Endothelial cell (in vitro differentiated cells): ENCODE measurements at regions not wholly inside any gene's neighbourhood (a gene's known extent, or its start where the extent isn't known, plus 50 kb on each side); places are given as distances from the start of the nearest gene placed in this dataset.
"Not testable (repeated sequence)": the region's sequence is repeated elsewhere in the genome, so short reads cannot be mapped to it uniquely, and the experiment has no call there.

Experiments
- DNase-seq: peaks from one replicate; pipeline ENCODE4 v3.0.0; 2021; ENCODE audit warnings: low spot score
- H3K27ac Mint-ChIP-seq: one replicate; pipeline ENCODE4 v1.8.0; 2021; ENCODE audit warnings: mixed read lengths, inconsistent platforms; ENCODE audit not compliant: unreplicated experiment
- H3K27me3 Mint-ChIP-seq: one replicate; pipeline ENCODE4 v1.8.0; 2021; ENCODE audit warnings: mild to moderate bottlenecking, moderate library complexity, mixed read lengths, inconsistent platforms; ENCODE audit not compliant: unreplicated experiment
- H3K36me3 Mint-ChIP-seq: one replicate; pipeline ENCODE4 v1.8.0; 2021; ENCODE audit warnings: mild to moderate bottlenecking, low read depth, mixed read lengths, inconsistent platforms; ENCODE audit not compliant: unreplicated experiment
- H3K4me1 Mint-ChIP-seq: one replicate; pipeline ENCODE4 v1.8.0; 2021; ENCODE audit warnings: mild to moderate bottlenecking, mixed read lengths, inconsistent platforms; ENCODE audit not compliant: unreplicated experiment
- H3K4me3 Mint-ChIP-seq: one replicate; pipeline ENCODE4 v1.8.0; 2021; ENCODE audit warnings: mild to moderate bottlenecking, mixed read lengths, inconsistent platforms; ENCODE audit not compliant: unreplicated experiment
- H3K9me3 Mint-ChIP-seq: one replicate; pipeline ENCODE4 v1.8.0; 2021; ENCODE audit warnings: mixed read lengths, inconsistent platforms; ENCODE audit not compliant: unreplicated experiment
- TF ChIP-seq, protein P1 (sequence below): fragments of 200-600 bp; sonication (generic); IDR thresholded peaks from one replicate; pipeline ENCODE4 v1.5.0; 2021; ENCODE audit warnings: antibody characterized with exemption; ENCODE audit not compliant: unreplicated experiment

DNA sequence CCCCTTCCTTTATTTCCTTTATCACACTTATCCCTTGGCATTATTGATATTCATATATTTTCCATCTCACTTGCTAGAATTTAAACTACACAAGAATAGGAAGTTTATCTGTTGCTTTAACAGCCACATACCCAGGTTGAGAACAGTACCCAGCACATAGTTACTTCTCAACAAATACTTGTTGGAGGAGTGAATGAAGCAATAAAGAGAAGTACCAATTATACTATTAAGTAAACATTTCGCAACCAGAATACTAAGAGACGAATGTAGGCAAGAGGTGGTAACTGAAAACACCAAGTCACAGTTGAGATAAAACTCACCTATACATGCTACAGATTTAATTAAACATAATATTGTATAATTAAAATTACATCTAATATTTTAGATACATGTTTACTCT lies 110.9 kb downstream of the FSCB start:
- Mint-ChIP-seq H3K9me3 (no peaks in the 10 kb centered on the region), H3K4me1 (no peaks in the 10 kb centered on the region), H3K4me3 (no peak overlapping the region), H3K27me3 (peaks cover 3% of the 10 kb centered on the region), H3K36me3 (no peaks in the 10 kb centered on the region), H3K27ac (no peak overlapping the region)
- DNase-seq = no peak
- TF ChIP-seq, protein P1, sequence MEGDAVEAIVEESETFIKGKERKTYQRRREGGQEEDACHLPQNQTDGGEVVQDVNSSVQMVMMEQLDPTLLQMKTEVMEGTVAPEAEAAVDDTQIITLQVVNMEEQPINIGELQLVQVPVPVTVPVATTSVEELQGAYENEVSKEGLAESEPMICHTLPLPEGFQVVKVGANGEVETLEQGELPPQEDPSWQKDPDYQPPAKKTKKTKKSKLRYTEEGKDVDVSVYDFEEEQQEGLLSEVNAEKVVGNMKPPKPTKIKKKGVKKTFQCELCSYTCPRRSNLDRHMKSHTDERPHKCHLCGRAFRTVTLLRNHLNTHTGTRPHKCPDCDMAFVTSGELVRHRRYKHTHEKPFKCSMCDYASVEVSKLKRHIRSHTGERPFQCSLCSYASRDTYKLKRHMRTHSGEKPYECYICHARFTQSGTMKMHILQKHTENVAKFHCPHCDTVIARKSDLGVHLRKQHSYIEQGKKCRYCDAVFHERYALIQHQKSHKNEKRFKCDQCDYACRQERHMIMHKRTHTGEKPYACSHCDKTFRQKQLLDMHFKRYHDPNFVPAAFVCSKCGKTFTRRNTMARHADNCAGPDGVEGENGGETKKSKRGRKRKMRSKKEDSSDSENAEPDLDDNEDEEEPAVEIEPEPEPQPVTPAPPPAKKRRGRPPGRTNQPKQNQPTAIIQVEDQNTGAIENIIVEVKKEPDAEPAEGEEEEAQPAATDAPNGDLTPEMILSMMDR = no peak

DNA sequence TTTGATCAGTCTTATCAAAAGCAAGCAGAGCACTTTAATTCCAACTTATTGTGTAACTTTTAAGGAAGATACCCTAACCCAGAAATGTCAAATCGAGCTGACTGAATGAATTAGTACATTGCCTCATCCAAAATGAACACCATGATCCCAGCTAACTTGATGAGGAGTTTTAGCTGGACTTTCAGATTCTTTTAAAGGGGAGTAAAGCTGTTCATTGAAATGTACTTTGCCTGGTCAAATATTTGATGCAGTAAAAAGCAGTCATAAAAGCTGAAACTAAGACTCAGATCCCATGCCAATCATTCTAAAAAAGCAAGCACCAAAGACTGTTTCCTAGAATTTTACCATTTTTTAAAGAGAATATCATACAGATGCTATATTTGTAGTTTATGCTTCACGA lies 114.1 kb downstream of the FSCB start:
- H3K27me3 Mint-ChIP-seq = no peaks in the 10 kb centered on the region
- H3K9me3 Mint-ChIP-seq = no peaks in the 10 kb centered on the region
- DNase-seq = no peak
- no peaks in the 10 kb centered on the region for H3K4me1 Mint-ChIP-seq
- TF ChIP-seq, protein P1 = no peak
- H3K4me3 Mint-ChIP-seq = no peak overlapping the region
- no peaks in the 10 kb centered on the region for H3K36me3 Mint-ChIP-seq
- H3K27ac Mint-ChIP-seq = no peak overlapping the region

GRCh38 chr14:44388306-44388705 lies 118.8 kb downstream of the FSCB start:
- no peak for DNase-seq
- Mint-ChIP-seq H3K9me3 (no peaks in the 10 kb centered on the region), H3K27ac (no peak overlapping the region), H3K4me1 (peaks cover 7% of the 10 kb centered on the region), H3K4me3 (no peak overlapping the region), H3K27me3 (peaks cover 3% of the 10 kb centered on the region), H3K36me3 (peaks cover 5% of the 10 kb centered on the region)
- TF ChIP-seq, protein P1 = no peak

DNA sequence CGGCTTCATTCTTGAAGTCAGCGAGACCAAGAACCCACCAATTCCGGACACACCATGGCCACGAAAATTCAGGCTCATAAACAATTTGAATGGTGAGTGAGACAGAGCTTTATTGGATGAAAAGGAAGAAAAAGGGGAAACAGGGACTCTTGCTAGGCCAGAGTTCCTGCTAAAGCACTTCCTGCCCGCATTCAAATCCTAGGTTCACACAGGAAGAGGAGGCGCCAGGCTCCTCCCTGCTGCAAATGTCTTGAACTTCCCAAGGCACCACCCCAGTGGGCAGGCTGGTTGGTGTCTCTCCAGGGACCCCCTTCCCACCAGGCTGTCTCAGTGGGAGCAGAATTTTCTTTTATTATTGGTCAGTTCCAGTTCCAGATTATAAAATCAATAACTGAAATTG lies 121.2 kb downstream of the FSCB start:
- Mint-ChIP-seq H3K27ac (peak overlapping the region; percentile 89), H3K4me3 (peak overlapping the region; percentile 62), H3K9me3 (no peaks in the 10 kb centered on the region), H3K36me3 (peaks cover 11% of the 10 kb centered on the region), H3K27me3 (peaks cover 3% of the 10 kb centered on the region), H3K4me1 (peaks cover 7% of the 10 kb centered on the region)
- no peak for DNase-seq
- TF ChIP-seq, protein P1 = no peak

DNA sequence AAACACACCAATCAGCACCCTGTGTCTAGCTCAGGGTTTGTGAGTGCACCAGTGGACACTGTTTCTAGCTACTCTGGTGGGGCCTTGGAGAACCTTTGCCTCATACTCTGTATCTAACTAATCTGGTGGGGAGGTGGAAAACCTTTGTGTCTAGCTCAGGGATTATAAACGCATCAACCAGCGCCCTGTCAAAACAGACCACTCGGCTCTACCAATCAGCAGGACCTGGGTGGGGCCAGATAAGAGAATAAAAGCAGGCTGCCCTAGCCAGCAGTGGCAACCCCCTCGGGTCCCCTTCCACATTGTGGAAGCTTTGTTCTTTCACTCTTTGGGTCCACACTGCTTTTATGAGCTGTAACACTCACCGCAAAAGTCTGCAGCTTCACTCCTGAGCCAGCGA lies 121.8 kb downstream of the FSCB start:
- DNase-seq, H3K9me3 Mint-ChIP-seq, H3K27me3 Mint-ChIP-seq, H3K4me3 Mint-ChIP-seq, H3K4me1 Mint-ChIP-seq: not testable (repeated sequence)
- Mint-ChIP-seq H3K36me3 (peaks cover 11% of the 10 kb centered on the region), H3K27ac (peak overlapping the region; percentile 89)

DNA sequence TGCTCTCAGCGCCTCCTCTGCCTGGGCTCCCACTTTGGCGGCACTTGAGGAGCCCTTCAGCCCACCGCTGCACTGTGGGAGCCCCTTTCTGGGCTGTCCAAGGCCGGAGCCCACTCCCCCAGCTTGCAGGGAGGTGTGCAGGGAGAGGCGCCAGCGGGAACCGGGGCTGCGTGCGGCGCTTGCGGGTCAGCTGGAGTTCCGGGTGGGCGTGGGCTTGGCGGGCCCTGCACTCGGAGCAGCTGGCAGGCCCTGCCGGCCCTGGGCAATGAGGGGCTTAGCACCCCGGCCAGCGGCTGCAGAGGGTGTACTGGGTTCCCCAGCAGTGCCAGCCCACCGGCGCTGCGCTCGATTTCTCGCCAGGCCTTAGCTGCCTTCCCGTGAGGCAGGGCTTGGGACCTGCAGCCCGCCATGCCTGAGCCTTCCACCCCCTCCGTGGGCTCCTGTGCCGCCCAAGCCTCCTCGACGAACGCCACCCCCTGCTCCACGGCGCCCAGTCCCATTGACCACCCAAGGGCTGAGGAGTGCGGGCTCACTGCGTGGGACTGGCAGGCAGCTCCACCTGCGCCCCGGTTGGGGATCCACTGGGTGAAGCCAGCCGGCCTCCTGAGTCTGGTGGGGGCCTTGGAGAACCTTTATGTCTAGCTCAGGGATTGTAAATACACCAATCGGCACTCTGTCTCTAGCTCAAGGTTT lies 122.3 kb downstream of the FSCB start:
- H3K27me3 Mint-ChIP-seq = not testable (repeated sequence)

More for the DNA sequence above, 122.3 kb downstream of the FSCB start:
- not testable (repeated sequence) for H3K4me1 Mint-ChIP-seq, DNase-seq, H3K4me3 Mint-ChIP-seq, H3K27ac Mint-ChIP-seq, H3K9me3 Mint-ChIP-seq
- H3K36me3 Mint-ChIP-seq = peaks cover 11% of the 10 kb centered on the region
